Adipocyte (in vitro differentiated cells): ENCODE measurements at regions not wholly inside any gene's neighbourhood (a gene's known extent, or its start where the extent isn't known, plus 50 kb on each side); places are given as distances from the start of the nearest gene placed in this dataset.
"Not testable (repeated sequence)": the region's sequence is repeated elsewhere in the genome, so short reads cannot be mapped to it uniquely, and the experiment has no call there.

Source experiments
- DNase-seq: peaks from one replicate; pipeline ENCODE4 v3.0.0-alpha.2; 2015; ENCODE audit warnings: low read depth
- H3K27me3 ChIP-seq: replicated peaks from 2 replicates; pipeline ENCODE4 v1.7.0; 2013; ENCODE audit warnings: mild to moderate bottlenecking, low read length, moderate library complexity; ENCODE audit not compliant: control insufficient read depth, insufficient read depth
- H3K36me3 ChIP-seq: 2 replicates; pipeline ENCODE4 v1.7.0; 2013; ENCODE audit warnings: low read length, mild to moderate bottlenecking, moderate library complexity; ENCODE audit not compliant: control insufficient read depth, insufficient read depth, severe bottlenecking
- H3K4me1 ChIP-seq: 2 replicates; pipeline ENCODE4 v1.7.0; 2013; ENCODE audit warnings: mild to moderate bottlenecking, low read length, moderate library complexity; ENCODE audit not compliant: control insufficient read depth, insufficient read depth
- H3K4me3 ChIP-seq: 2 replicates; pipeline ENCODE4 v1.7.0; 2013; ENCODE audit warnings: mild to moderate bottlenecking, low read length, moderate library complexity
- H3K9ac ChIP-seq: 2 replicates; pipeline ENCODE4 v1.7.0; 2013; ENCODE audit warnings: mild to moderate bottlenecking, low read length, moderate library complexity
- H3K9me3 ChIP-seq: 2 replicates; pipeline ENCODE4 v1.7.0; 2013; ENCODE audit warnings: mild to moderate bottlenecking, low read length, moderate library complexity; ENCODE audit not compliant: control insufficient read depth

DNA sequence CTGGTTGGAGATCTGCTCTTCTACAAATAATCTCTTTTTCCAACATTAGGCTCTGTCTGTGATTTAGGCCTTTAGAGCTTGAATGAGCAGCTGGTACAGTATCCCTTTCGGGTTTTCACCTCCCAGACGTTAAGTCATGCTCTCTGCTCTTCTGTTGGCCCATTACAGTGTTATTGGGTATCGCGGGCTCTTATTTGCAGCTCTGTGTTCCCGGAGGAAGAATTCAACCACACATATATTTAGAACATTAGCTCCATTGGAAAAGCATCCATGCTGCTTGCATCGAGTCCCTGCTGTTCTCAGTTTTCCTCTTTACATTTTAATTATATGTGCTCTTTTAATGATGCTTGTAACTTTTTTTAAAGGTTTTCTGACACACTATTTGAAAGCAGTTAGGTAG is 278.0 kb upstream of the ADCY2 start:
- Histone ChIP-seq H3K9me3 (peaks cover 9% of the 10 kb centered on the region), H3K9ac (no peak overlapping the region), H3K4me3 (no peak overlapping the region), H3K4me1 (no peaks in the 10 kb centered on the region), H3K27me3 (no peaks in the 10 kb centered on the region), H3K36me3 (no peaks in the 10 kb centered on the region)
- DNase-seq: no peak

- H3K36me3 ChIP-seq: no peaks in the 10 kb centered on the region
- no peak for DNase-seq
- no peaks in the 10 kb centered on the region for H3K9me3 ChIP-seq
- H3K27me3 ChIP-seq: no peaks in the 10 kb centered on the region
- H3K4me3 ChIP-seq: no peak overlapping the region
- H3K9ac ChIP-seq: no peak overlapping the region
- no peaks in the 10 kb centered on the region for H3K4me1 ChIP-seq
These were observed 264.3 kb upstream of the ADCY2 start for GRCh38 chr5:7131680-7132079.

DNA sequence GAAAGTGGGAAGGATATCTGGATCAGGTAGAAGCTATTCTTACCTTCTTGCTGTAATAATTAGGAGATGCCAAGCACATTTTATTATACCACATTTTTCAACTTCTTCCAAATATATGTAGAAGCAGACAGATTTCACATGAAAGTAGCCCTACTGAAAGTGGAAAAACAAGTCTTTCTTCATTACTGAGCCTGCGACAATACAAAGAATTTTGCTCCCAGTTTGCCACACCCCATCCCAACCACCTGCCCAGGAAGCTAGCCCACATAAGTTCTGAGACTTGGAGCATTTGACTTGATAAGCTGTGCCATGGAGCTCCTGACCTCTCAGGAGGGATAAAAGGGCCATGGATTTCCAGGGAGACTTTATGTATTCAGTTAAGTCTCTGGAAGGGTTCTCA is 249.1 kb upstream of the ADCY2 start:
- DNase-seq: no peak

DNA sequence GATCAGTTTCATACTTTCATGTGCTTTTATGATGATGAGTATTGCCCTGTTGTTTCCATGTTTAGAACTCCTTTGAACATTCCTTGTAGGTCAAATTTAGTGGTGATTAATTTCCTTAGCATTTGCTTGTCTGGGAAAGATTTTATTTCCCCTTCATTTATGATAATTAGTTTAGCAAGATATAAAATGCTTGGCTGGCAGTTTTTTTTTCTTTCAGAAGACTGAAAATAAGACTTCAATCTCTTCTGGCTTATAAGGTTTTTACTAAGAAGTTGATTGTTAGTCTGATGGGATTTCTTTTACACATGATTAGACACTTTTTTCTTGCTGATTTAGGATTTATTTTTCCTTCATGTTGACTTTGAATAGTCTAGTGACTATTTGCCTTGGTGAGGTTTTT is 238.9 kb upstream of the ADCY2 start:
- no peaks in the 10 kb centered on the region for H3K36me3 ChIP-seq

More for the DNA sequence above, 249.1 kb upstream of the ADCY2 start:
- Histone ChIP-seq H3K27me3 (no peaks in the 10 kb centered on the region), H3K9me3 (peaks cover 9% of the 10 kb centered on the region), H3K4me1 (no peaks in the 10 kb centered on the region), H3K36me3 (no peaks in the 10 kb centered on the region), H3K9ac (no peak overlapping the region), H3K4me3 (no peak overlapping the region)

GRCh38 chr5:7169240-7169878 is 226.6 kb upstream of the ADCY2 start:
- no peaks in the 10 kb centered on the region for H3K36me3 ChIP-seq
- no peaks in the 10 kb centered on the region for H3K4me1 ChIP-seq
- H3K9me3 ChIP-seq: no peaks in the 10 kb centered on the region
- DNase-seq: no peak
- H3K4me3 ChIP-seq: no peak overlapping the region
- no peak overlapping the region for H3K9ac ChIP-seq
- no peaks in the 10 kb centered on the region for H3K27me3 ChIP-seq

More for the DNA sequence above, 238.9 kb upstream of the ADCY2 start:
- H3K27me3 ChIP-seq: no peaks in the 10 kb centered on the region
- H3K9ac ChIP-seq: no peak overlapping the region
- peaks cover 34% of the 10 kb centered on the region for H3K9me3 ChIP-seq
- H3K4me3 ChIP-seq: no peak overlapping the region
- no peaks in the 10 kb centered on the region for H3K4me1 ChIP-seq
- DNase-seq: no peak

GRCh38 chr5:7170785-7171184 is 225.2 kb upstream of the ADCY2 start:
- DNase-seq, H3K9ac ChIP-seq, H3K9me3 ChIP-seq, H3K36me3 ChIP-seq, H3K27me3 ChIP-seq, H3K4me1 ChIP-seq, H3K4me3 ChIP-seq: not testable (repeated sequence)

- DNase-seq: no peak
- no peaks in the 10 kb centered on the region for H3K36me3 ChIP-seq
- H3K4me3 ChIP-seq: no peak overlapping the region
- H3K9ac ChIP-seq: no peak overlapping the region
- no peaks in the 10 kb centered on the region for H3K4me1 ChIP-seq
- no peaks in the 10 kb centered on the region for H3K9me3 ChIP-seq
- no peaks in the 10 kb centered on the region for H3K27me3 ChIP-seq
These were observed 216.6 kb upstream of the ADCY2 start for GRCh38 chr5:7179364-7179763.

DNA sequence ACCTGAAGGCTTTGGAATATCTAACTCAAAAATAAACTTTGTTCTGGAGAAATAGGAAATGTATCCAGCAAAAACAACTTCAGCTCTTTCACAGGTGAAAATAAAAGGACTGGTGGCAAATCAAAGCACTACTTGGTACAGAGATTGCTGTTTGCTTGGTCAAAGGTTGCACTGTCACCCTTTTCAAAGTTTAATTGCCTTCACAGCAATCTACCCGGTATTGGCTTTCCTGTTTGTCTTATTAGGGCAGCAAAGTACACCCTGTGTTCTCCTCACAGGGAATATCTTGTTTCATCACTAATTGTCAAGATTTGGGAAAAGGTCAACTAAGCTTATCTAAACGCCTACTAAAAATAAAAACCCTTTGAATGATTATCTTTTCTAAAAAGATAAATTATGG is 214.1 kb upstream of the ADCY2 start:
- Histone ChIP-seq H3K4me1 (no peaks in the 10 kb centered on the region), H3K9me3 (no peaks in the 10 kb centered on the region), H3K9ac (no peak overlapping the region), H3K36me3 (no peaks in the 10 kb centered on the region), H3K27me3 (no peaks in the 10 kb centered on the region), H3K4me3 (no peak overlapping the region)
- no peak for DNase-seq

- Histone ChIP-seq H3K4me1 (no peaks in the 10 kb centered on the region), H3K27me3 (no peaks in the 10 kb centered on the region), H3K4me3 (no peak overlapping the region)
These were observed 210.2 kb upstream of the ADCY2 start for GRCh38 chr5:7185742-7186141.

DNA sequence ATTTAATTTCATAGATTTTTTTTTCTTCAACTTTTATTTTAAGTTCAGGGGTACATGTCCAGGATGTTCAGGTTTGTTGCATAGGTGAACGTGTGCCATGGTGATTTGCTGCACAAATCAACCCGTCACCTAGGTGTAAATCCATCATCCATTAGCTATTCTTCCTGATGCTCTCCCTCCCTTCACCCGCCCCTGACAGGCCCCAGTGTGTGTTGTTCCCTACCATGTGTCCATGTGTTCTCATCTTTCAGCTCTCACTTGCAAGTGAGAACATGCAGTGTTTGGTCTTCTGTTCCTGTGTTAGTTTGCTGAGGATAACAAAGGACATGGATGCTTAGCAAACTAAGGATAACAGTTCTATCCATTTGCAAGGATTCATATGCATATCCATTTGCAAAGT is 209.1 kb upstream of the ADCY2 start:
- H3K9ac ChIP-seq: no peak overlapping the region
- DNase-seq: no peak
- no peak overlapping the region for H3K4me3 ChIP-seq

More at GRCh38 chr5:7185742-7186141, 210.2 kb upstream of the ADCY2 start:
- Histone ChIP-seq H3K9ac (no peak overlapping the region), H3K36me3 (no peaks in the 10 kb centered on the region), H3K9me3 (no peaks in the 10 kb centered on the region)
- no peak for DNase-seq

DNA sequence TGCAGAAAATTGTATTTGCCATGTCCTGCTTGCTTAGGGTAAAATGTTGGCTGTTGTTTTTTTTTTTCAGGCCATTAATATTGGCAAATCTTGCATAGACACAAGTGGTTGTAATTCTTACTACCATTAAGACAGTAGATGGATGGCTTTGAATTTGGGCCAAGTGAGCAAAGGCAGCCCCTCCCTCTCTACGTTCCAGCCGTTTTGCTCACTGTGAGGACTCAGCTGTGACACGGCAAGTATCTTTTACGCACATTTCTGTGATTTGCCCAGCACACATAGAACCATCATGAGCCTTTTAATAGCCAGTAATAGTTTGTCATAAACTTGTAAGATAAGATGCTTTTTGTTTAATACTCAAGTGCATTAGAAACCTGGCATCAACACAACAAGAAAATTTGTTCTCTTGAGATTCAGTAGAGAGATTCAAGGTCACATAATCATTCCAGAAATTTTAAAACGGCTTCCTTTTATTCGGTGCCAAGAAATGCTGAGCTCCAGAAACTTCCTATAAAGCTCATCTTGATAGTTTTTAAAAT is 205.2 kb upstream of the ADCY2 start:
- no peaks in the 10 kb centered on the region for H3K9me3 ChIP-seq
- H3K36me3 ChIP-seq: no peaks in the 10 kb centered on the region
- no peak overlapping the region for H3K4me3 ChIP-seq
- DNase-seq: no peak
- no peak overlapping the region for H3K9ac ChIP-seq
- H3K4me1 ChIP-seq: no peaks in the 10 kb centered on the region
- H3K27me3 ChIP-seq: no peaks in the 10 kb centered on the region

More for the DNA sequence above, 209.1 kb upstream of the ADCY2 start:
- Histone ChIP-seq H3K36me3 (no peaks in the 10 kb centered on the region), H3K27me3 (no peaks in the 10 kb centered on the region), H3K4me1 (no peaks in the 10 kb centered on the region), H3K9me3 (no peaks in the 10 kb centered on the region)

GRCh38 chr5:7192016-7192415 is 203.9 kb upstream of the ADCY2 start:
- H3K36me3 ChIP-seq: no peaks in the 10 kb centered on the region
- no peak overlapping the region for H3K9ac ChIP-seq
- H3K4me3 ChIP-seq: no peak overlapping the region
- no peaks in the 10 kb centered on the region for H3K4me1 ChIP-seq
- no peak for DNase-seq
- no peaks in the 10 kb centered on the region for H3K9me3 ChIP-seq
- H3K27me3 ChIP-seq: no peaks in the 10 kb centered on the region
